T47D (cell line): ENCODE measurements at regions not wholly inside any gene's neighbourhood (a gene's known extent, or its start where the extent isn't known, plus 50 kb on each side); places are given as distances from the start of the nearest gene placed in this dataset.

Experiments used
- DNase-seq, 2 experiments: peaks; one replicate each; pipeline versions ENCODE4 v3.0.0 to v3.0.0-alpha.2; 2011 to 2012; ENCODE audit warnings: low read depth in 1 of 2, low spot score in 1 of 2
- JUND ChIP-seq: IDR thresholded peaks from 2 replicates; pipeline ENCODE4 v1.6.1; 2012; ENCODE audit warnings: low read depth
- in situ Hi-C: cut with HindIII; loops from 2 replicates; pipeline ENCODE4 v1.10.0; 2016; ENCODE audit warnings: low sequenced_read_pairs, low pct_unique_long_range_greater_than_20kb

GRCh38 chr4:10288830-10289537, 168.2 kb downstream of the ZNF518B start:
- TF ChIP-seq JUND, result no peak
- DNase-seq, result no peak
- in situ Hi-C loops, result no loop called here

- no peak for TF ChIP-seq JUND
- no peak for DNase-seq
- in situ Hi-C loops, result no loop called here
Observed at GRCh38 chr4:10285028-10285427, 168.4 kb upstream of the WDR1 start.

- in situ Hi-C loops, result no loop called here
- TF ChIP-seq JUND, result no peak
- no peak for DNase-seq
Observed at GRCh38 chr4:10283761-10284160, 167.2 kb upstream of the WDR1 start.

GRCh38 chr4:10281996-10282395, 165.4 kb upstream of the WDR1 start:
- TF ChIP-seq JUND, result no peak
- DNase-seq, result no peak
- in situ Hi-C loops, result no loop called here

- no peak for DNase-seq
- TF ChIP-seq JUND, result no peak
- in situ Hi-C loops, result no loop called here
Observed at GRCh38 chr4:10279261-10279660, 162.7 kb upstream of the WDR1 start.

GRCh38 chr4:10278071-10278470, 161.5 kb upstream of the WDR1 start:
- TF ChIP-seq JUND, result no peak
- DNase-seq, result no peak
- in situ Hi-C loops, result no loop called here

GRCh38 chr4:10276152-10276551, 159.6 kb upstream of the WDR1 start:
- no peak for DNase-seq
- no peak for TF ChIP-seq JUND
- in situ Hi-C loops, result no loop called here

- TF ChIP-seq JUND, result no peak
- no peak for DNase-seq
- in situ Hi-C loops, result no loop called here
Observed at GRCh38 chr4:10275696-10276095, 159.1 kb upstream of the WDR1 start.

- in situ Hi-C loops, result no loop called here
- no peak for DNase-seq
- no peak for TF ChIP-seq JUND
Observed at GRCh38 chr4:10273030-10273429, 156.4 kb upstream of the WDR1 start.

- DNase-seq, result no peak
- no peak for TF ChIP-seq JUND
- in situ Hi-C loops, result no loop called here
Observed at GRCh38 chr4:10272511-10272910, 155.9 kb upstream of the WDR1 start.

- in situ Hi-C loops, result no loop called here
- no peak for TF ChIP-seq JUND
- no peak for DNase-seq
Observed at GRCh38 chr4:10267066-10267465, 150.5 kb upstream of the WDR1 start.

GRCh38 chr4:10260777-10261176, 144.2 kb upstream of the WDR1 start:
- TF ChIP-seq JUND, result no peak
- in situ Hi-C loops, result no loop called here
- no peak for DNase-seq

- in situ Hi-C loops, result no loop called here
- DNase-seq, result no peak
- no peak for TF ChIP-seq JUND
Observed at GRCh38 chr4:10259976-10260375, 143.4 kb upstream of the WDR1 start.

GRCh38 chr4:10256203-10256602, 139.6 kb upstream of the WDR1 start:
- in situ Hi-C loops, result no loop called here
- no peak for TF ChIP-seq JUND
- DNase-seq, result no peak
